ENCODE measurements at regions not wholly inside any gene's neighbourhood (a gene's known extent, or its start where the extent isn't known, plus 50 kb on each side); places are given as distances from the start of the nearest gene placed in this dataset.
"Not testable (repeated sequence)": the region's sequence is repeated elsewhere in the genome, so short reads cannot be mapped to it uniquely, and the experiment has no call there.

DNA sequence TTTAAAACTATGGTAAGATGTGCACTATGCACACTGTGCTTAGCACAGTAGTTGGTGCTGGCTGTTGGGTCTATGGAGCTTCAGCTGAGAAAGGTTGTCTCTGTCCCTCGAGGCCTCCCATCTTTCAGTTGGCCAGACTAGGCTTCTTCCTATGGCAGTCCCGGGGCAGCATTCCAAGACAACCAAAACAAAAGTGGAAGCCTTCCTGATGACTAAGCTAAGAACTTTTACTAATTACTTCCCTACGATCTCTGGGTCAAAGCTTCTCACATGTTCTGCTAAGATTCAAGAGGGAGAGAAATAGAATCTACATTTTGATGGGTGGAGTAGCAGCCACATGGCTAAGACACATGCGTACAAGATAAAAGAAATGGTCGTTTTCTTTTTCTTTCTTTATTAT lies 342.8 kb downstream of the TUSC7 start:
- Histone ChIP-seq H3K4me3 (no peak overlapping the region), H3K27ac (no peak overlapping the region)

DNA sequence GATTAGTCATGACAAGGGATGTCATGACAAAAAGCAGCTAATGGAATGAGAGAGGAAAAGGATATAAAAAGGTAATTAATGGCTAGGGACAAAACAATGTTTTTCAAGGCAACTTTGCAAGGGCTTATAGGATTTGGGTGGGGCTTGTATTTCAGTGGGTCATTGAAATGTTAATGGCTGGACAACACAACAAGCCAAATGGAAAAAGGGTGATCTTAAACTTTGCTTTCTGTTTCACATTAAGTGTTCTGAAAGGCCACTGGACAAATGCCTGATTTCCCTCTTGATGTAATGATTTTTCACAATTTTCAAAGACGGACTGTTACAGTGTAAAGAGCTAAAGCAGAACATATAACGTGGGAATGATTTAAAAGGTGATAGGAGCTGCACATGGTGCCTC lies 345.0 kb downstream of the TUSC7 start:
- H3K4me3 ChIP-seq = no peak overlapping the region
- H3K27ac ChIP-seq = no peak overlapping the region

DNA sequence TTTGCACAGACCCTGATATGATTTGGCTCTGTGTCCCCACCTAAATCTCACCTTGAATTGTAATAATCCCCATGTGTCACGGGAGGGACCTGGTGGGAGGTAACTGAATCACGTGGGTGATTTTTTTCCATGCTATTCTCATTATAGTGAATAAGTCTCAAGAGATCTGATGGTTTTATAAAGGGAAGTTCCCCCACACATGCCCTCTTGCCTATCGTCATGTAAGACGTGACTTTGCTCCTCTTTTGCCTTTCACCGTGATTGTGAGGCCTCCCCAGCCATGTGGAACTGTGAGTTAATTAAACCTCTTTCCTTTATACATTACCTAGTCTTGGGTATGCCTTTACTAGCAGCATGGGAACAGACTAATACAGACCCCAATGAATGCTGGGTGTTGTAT lies 347.4 kb downstream of the TUSC7 start:
- not testable (repeated sequence) for H3K4me3 ChIP-seq, H3K27ac ChIP-seq

DNA sequence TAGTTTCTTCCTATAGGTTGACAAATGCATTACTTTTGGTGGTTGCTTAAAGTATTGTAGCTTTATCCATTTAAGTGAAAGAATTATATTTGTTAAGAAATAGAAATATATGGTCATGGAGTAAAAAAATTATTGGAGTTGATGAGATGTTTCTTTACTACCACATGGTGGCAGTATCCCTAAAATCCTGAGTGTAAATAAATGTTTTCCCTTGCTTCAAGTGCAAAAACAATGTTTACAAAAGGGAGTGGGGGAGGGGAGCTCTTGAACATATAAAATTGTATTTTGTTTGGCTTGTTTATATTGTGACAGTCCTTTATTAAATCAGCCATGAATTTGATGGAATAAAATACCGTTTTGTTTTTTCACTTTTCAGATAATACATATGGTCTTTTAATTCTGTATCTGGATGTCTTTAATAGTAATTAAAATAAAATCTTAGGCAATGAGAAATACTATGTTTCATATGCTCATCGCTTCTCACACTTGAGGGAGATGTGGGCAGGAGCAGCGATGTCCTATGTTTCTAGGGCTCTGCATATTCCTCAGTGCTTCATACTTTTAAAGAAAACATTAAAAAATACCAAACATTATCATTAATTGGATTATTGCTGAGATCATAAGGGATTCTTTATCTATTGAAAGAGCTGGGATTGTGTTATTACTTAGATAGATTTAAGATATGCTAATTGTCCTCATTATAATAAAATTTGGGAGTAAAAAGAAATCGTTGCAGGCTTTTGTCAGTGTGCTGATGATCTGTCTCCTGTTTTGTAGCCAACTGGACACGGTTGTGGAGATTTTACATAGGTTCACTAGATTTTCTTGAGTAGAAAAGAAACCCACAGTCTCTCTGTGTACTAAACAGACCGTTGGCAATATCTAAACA lies 349.7 kb downstream of the TUSC7 start:
- H3K27ac ChIP-seq = no peak overlapping the region
- no peak overlapping the region for H3K4me3 ChIP-seq

DNA sequence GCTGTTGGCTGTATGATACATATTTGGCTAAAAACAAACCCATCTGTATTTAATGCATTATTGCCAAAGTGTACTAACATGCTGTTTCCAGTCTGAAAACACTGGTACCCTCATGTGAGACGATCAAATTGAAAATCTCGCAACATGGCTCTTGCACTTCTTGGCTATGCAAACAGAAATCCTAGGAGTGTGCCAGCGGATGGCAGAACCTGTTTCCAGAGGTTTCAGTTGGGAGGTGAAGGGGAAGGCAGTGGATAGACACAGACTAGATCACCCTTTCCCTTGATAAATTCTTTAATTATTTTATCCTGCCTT lies 350.3 kb downstream of the TUSC7 start:
- H3K27ac ChIP-seq = no peak overlapping the region
- no peak overlapping the region for H3K4me3 ChIP-seq

DNA sequence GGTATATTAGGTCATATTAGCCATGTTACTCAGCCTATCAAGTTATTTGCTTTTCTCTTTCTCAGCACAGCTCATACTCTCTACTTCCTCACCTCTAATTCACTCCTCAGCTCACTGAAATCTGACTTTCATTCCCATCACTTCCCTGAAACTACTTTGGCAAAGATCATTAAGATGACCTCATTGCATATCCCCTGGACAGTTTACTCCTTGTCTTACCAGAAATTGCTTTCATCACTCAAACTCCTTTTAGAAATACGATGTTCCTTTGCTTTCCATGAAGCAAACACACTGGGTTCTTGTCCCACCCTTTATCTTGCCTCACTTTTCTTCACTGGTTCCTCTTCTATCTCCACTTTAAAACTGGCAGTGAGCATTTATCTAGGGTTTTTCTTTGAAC lies 354.4 kb downstream of the TUSC7 start:
- Histone ChIP-seq H3K4me3 (no peak overlapping the region), H3K27ac (no peak overlapping the region)

DNA sequence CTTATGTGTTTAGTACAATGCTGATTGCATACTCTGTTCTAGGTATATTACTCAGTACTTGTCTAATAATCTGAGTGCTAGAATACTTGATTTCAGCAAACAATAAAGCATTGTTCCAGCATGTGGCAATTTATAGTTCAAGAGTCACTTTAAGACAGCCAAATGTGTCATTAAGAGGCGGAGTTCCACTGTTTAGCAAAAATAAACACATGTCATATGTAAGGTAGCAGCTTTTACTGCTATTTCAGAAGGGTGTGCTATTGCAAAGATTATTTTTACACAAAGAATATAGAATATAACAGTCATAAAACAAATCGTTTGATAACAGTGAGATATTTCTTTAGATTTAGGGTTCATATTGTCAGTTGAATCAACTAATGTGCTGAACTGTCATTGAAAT lies 358.7 kb downstream of the TUSC7 start:
- Histone ChIP-seq H3K27ac (no peak overlapping the region), H3K4me3 (no peak overlapping the region)

DNA sequence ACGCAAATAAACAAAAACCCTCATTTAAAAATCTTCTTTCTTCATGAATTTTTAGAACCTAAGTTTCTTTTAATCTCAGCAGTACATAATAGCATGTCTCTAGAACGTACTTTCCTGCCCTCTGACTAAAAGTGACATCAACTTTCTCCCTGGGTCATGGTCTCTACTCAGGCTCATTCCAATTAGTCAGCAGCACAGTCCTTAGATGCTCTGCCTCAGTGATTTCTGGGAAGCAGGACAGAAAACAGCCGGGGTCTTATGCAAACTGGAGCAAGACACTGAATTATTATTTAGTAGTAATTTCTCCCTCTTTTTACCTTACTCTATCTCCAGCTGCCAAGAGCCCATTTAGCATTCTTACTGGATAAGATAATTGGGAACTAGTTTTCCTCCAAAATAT lies 365.2 kb downstream of the TUSC7 start:
- Histone ChIP-seq H3K27ac (no peak overlapping the region), H3K4me3 (no peak overlapping the region)

DNA sequence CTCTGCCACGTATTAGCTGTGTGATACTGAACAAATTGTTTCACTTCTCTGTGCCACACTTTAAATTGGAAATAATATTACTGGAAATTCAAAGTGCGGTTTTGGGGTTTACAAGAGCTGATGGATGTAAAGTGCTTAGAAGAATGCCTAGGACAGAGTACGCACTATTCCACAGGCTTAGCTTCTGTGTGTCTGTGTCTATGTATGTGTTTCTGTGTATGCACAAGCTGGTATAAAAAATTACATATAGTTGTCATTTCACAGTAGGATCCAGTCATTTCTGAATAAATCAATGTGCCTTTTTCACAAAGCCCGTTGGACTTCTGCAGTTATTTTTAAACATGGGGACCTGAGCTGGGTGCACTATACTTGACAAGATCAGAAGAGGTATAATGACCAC lies 370.4 kb downstream of the TUSC7 start:
- Histone ChIP-seq H3K27ac (no peak overlapping the region), H3K4me3 (no peak overlapping the region)

DNA sequence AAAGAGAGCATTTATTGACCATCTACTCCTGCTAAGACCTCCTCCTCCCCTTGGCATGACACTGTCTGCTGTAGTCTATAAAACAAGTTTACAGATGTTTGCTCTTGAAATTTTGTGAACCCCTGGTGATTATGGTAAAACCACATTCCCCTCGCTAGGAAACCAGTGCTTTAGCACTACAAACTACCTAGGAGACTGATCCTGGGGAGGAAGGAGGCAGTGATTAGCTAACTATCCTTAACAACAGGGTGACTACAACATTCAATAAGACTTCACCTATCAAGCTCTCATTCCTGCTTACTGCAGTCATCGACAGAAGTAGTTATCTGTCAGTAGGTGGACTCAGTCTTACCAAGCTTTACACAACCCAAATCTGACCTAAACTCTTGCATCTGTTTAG lies 371.3 kb downstream of the TUSC7 start:
- Histone ChIP-seq H3K4me3 (no peak overlapping the region), H3K27ac (no peak overlapping the region)

DNA sequence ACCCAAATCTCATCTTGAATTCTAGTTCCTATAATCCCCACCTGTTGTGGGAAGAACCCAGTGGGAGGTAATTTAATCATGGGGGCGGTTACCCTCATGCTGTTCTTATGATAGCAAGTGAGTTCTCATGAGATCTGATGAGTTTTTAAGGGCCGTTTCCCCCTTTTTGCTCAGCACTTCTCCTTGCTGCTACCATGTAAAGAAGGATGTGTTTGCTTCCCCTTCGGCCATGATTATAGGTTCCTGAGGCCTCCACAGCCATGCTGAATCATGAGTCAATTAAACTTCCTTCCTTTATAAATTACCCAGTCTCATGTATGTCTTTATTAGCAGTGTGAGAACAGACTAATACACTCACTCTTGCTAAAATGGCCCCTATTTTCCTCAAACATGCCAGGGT lies 374.7 kb downstream of the TUSC7 start:
- H3K4me3 ChIP-seq = no peak overlapping the region
- H3K27ac ChIP-seq = no peak overlapping the region

DNA sequence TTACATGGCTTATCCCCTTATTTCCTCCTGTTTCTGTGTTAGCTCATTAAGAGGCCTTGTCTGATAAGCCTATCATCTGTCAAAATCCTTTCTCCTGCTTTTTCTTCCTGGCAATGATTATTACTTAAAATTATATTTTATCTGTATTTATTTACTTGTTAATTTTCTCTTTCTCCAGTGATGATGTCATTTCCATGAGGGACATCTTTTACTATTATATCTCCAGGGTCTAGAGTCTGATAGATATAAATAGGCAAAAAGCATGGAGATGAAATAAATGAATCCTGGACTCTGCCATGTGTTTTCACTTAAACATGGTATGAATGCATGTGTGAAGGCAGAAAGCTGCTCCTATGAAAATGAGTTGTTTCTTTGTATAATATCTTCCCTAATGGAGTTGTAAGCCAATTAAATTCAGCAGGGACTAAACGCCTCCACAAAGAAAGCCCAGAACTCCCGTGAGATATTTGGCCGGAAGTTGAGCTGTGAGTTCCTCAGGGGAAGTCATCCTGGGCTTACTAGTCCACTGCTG lies 375.2 kb downstream of the TUSC7 start:
- no peak overlapping the region for H3K4me3 ChIP-seq
- no peak overlapping the region for H3K27ac ChIP-seq

DNA sequence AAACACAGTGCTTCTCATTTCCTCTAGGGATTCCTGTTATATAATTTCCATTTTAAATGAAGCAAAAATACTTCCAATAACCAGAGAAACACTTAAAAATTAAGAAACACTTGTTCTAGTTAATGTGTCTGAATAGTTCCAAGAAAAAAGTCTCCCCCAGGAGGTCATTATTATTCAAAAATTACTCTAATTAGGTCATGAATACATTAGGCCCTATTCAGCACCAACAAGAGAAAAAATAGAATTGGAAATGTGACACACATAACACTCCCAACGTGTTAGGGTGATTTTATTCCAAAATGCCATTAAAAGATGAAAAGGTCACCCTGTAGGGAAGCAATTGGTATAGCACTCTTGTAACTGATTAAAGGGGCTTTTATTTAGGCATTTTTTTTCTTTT lies 382.1 kb downstream of the TUSC7 start:
- Histone ChIP-seq H3K27ac (no peak overlapping the region), H3K4me3 (no peak overlapping the region)

DNA sequence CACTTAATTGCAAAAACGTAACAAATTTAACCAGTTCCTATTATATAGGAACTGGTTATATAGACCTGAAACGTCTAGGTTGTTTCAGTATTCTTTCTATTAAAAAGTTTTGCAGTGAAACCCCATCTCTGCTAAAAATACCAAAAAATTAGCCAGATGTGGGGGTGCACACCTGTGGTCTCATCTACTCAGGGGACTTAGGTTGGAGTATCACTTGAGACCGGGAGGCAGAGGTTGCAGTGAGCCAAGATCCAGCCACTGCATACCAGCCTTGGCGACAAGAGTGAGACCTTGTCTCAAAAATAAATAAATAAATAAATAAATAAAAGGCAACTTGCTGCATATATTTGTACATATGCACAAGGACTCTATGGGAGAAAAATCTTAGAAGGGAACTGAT lies 387.0 kb downstream of the TUSC7 start:
- H3K4me3 ChIP-seq = no peak overlapping the region
- H3K27ac ChIP-seq = no peak overlapping the region

DNA sequence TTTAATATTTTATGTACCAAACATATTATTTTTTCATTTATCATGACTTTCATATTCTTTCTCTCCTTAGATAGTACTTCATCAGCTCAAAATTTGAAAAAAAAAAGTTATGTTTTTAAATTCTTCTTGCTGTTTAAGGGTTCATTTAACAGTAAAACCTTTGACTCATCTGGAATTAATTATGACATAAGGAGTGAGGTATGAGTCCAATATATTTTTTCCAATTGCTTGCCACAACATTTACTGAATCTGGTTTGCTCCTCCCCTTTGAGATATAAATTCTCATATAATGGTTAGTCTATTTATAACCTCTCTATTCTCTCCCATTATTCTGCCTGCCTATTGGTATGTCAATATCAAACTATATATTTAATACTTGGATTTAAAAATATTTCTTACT lies 387.8 kb downstream of the TUSC7 start:
- Histone ChIP-seq H3K27ac (no peak overlapping the region), H3K4me3 (no peak overlapping the region)

DNA sequence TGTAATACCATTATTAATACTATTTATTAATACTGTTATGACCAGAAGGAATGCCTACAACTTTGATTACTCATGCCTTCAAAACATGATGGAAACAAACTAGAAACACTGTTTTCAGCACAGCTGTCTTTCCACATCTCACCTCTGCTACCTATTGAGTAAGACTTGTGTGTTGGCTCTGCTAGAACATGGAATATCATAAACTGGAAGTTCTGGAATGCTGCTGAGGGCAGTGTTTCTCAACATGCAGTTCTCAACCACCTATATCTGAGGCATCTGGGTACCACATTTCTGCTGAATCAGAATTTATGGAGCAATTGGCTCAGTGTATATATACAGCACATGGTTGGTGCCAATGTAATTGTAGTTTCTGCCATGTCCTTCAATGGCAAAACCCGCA lies 392.1 kb downstream of the TUSC7 start:
- Histone ChIP-seq H3K27ac (no peak overlapping the region), H3K4me3 (no peak overlapping the region)

DNA sequence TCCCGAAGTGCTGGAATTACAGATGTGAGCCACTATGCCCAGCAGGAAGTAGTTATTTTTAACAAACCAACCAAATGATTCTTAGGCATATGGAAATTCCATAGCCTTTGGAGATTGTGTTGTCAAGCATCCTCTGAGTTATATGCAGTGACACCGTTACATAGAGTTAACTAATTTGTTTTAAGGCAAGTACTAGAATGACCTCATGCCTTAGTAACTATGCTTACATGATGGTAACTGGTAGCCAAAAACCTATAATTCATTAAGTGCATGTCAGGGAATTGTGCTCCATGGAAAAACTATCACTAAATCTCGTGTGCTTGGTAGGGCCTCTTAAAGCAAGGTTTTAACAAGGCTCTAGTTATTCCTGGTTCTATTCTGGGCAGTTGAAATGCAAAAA lies 392.8 kb downstream of the TUSC7 start:
- Histone ChIP-seq H3K4me3 (no peak overlapping the region), H3K27ac (no peak overlapping the region)

DNA sequence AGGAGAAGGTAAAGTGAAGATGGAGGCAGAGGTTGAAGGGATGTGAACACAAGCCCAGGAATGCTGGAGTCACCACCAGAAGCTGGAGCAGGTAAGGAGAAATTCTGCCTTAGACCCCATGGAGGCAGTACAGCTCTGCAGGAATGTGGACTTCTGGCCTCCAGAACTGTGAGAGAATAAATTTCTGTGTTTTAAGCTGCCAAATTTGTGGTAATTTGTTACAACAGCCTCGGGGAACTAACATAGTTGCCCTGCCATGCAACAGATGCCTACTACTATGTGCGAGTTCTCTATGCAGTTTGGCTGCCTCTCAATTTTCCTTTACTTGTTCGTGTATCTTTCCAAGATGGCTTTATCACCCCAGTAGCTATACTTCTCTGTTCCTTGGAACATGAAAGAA lies 394.1 kb downstream of the TUSC7 start:
- Histone ChIP-seq H3K27ac (no peak overlapping the region), H3K4me3 (no peak overlapping the region)

DNA sequence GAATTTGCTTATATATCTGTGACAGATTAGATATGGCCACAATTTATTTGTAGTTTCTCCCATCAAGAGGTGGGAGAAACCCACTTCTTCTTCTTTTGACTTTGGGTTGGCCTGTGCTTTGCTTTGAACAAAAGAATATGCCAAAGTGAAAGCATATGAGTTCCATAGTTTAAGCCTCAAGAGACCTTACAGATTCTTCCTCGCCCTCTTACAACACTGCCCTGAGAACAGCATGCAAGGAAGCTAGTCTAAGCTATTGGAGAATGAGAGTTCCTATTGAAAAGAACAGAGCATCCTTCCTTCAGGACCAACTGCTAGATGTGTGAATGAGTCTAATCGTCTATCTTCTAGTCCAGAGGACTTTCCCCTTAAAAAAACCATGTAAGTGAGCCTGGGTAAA lies 394.8 kb downstream of the TUSC7 start:
- Histone ChIP-seq H3K4me3 (no peak overlapping the region), H3K27ac (no peak overlapping the region)

DNA sequence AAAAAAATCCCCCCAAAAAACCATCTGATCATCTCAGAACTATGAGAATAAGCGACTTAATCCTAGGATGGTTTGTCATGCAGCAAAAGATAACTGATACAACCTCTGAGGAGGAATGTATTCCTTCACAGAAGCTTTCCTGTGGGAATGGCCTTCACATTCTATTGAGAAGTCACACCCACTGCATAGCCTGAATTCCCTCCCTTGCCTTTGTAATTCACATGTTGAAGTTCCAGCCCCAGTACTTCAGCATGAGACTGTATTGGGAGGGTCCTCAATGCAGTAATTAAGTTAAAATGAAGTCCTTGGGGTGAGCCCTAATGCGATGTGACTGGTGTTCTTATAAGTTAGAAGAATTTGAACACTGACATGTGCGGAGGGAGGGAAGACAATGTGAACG lies 395.2 kb downstream of the TUSC7 start:
- H3K27ac ChIP-seq = no peak overlapping the region
- H3K4me3 ChIP-seq = no peak overlapping the region

DNA sequence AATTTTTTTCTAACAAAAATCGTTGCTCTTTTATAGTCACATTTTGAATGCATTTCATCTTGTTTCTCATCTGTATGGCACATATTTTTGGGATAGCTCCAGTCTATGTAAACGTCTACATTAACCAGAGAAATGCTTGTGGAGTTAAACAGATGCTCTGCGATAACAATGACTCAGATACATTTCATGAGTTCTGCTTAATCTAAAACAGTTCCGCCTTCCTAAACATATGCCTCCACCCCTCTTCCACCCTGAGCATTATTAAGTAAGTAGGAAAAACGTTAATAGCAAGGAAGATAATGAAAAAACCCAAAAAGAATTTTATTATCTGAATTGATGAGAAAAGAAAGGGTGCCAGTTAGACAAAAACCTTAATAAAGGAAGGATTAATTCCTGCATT lies 396.1 kb downstream of the TUSC7 start:
- H3K4me3 ChIP-seq = no peak overlapping the region
- H3K27ac ChIP-seq = no peak overlapping the region

DNA sequence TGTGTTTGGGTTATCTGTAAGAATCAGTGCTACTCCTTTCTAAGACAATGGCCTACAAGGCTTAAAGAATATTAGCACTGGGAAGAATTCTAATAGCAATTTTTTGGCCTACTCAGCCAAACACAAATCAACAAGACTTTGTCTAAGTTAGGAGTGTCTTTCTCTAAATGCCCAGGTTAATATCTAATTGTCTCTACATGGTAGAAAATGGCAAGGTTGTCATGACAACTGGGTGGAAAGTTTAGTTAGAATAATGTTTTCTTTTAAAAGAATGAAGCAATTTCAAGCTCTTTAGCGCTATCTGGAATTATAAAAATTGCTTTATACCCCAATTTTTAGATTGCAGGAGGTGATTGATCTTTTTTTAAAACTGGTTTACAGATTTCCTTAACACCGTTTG lies 396.8 kb downstream of the TUSC7 start:
- Histone ChIP-seq H3K4me3 (no peak overlapping the region), H3K27ac (no peak overlapping the region)

All from skin epidermis (tissue), 12 donors.